ENCODE measurements at regions not wholly inside any gene's neighbourhood (a gene's known extent, or its start where the extent isn't known, plus 50 kb on each side); places are given as distances from the start of the nearest gene placed in this dataset.

DNA sequence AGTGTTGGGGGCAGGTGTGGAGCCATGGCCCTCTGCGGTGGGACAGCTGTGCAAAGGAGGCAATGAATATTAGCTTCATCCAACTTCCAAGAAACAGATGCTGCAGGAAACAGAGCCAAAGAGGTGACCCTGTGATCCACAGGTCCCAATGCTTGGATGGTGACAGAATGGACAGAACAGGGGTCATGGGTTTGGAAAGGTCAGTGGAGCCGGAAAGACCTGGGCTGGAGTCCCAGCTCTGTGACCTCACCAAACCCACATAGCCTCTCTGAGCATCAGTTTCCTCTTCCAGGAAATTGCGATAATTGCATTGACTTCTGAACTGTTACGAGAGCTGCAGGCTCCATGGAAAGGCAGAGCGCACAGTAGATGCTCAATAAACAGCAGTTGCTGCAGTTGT is 110.2 kb upstream of the GSC start:
- CTCF ChIA-PET, result no interaction called here
- no peak for DNase-seq (ENCODE audit: low read depth, low spot score)
- POLR2A ChIA-PET, result no interaction called here
- H3K4me3 ChIP-seq (ENCODE audit: low read depth, low read length), result no peak overlapping the region
- TF ChIP-seq CTCF (IDR thresholded peaks at IDR 0.05; ENCODE audit: insufficient read depth, low read length, missing control alignments), result no peak

DNA sequence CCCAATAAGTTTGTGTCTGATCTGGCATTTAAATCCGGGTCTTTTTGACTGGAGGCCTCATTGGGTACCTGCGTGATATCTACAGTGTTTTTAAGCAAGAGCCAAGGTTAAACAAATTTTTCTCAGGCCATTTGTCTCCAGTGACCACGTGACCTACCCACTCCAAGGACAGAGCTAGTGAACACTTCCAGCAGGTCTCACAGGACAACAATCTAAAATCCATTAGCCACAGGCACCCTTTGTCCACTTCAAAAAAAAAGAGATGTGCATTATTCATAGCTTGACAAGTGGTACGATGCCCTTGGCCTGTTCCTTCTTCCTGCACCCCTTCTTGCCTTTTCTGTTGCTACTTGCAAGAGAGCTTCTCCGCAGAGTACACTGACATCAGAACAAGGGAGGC is 109.6 kb upstream of the GSC start:
- CTCF ChIA-PET, result no interaction called here
- DNase-seq (ENCODE audit: low read depth, low spot score), result no peak

DNA sequence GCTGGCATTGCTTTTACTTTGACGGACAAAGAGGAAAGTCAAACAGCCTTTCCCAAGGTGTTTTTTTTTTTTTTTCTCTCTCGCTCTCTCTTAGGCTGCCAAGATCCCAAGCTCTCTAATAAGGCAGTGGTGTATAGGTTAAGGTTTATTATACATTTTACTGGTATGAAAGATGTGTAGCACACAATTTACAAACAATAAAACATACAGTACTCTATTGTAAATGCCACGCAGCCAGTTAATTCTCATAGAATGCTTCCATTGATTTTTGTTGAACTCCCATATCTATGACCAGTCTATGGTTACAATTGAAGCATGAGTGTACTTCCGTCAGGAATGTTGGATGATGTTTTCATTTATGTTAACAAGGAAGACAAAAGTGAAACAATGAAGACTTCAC is 106.4 kb upstream of the GSC start:
- no peak for DNase-seq (ENCODE audit: low read depth, low spot score)
- TF ChIP-seq CTCF (IDR thresholded peaks at IDR 0.05; ENCODE audit: insufficient read depth, low read length, missing control alignments), result no peak
- CTCF ChIA-PET, result no interaction called here
- POLR2A ChIA-PET, result no interaction called here
- H3K4me3 ChIP-seq (ENCODE audit: low read depth, low read length), result no peak overlapping the region

More for the DNA sequence above, 109.6 kb upstream of the GSC start:
- H3K4me3 ChIP-seq (ENCODE audit: low read depth, low read length), result no peak overlapping the region
- no peak for TF ChIP-seq CTCF (IDR thresholded peaks at IDR 0.05; ENCODE audit: insufficient read depth, low read length, missing control alignments)
- POLR2A ChIA-PET, result no interaction called here

- ChIA-PET POLR2A (no interaction called here), CTCF (no interaction called here)
- DNase-seq (ENCODE audit: low read depth, low spot score), result no peak
- no peak for TF ChIP-seq CTCF (IDR thresholded peaks at IDR 0.05; ENCODE audit: insufficient read depth, low read length, missing control alignments)
- H3K4me3 ChIP-seq (ENCODE audit: low read depth, low read length), result no peak overlapping the region
Observed at GRCh38 chr14:94875256-94875655, 105.3 kb upstream of the GSC start.

DNA sequence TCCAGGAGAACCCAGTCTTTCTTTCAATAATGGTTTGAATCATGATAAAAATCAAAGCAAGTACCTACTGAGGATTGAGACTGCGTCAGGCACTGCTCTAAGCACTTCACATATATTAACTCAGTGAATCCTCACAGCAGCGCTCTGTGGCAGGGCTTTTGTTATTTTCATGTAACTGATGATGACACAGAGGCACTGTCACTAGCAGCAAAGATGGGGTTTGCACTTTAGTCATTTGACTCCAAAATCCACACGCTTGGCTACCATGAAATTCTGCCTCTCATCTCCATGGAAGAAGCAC is 98.8 kb upstream of the GSC start:
- CTCF ChIA-PET, result no interaction called here
- DNase-seq (ENCODE audit: low read depth, low spot score), result no peak
- POLR2A ChIA-PET, result no interaction called here

GRCh38 chr14:94867946-94868771 is 98.2 kb upstream of the GSC start:
- ChIA-PET POLR2A (no interaction called here), CTCF (no interaction called here)
- TF ChIP-seq CTCF (IDR thresholded peaks at IDR 0.05; ENCODE audit: insufficient read depth, low read length, missing control alignments), result no peak
- DNase-seq (ENCODE audit: low read depth, low spot score), result no peak
- no peak overlapping the region for H3K4me3 ChIP-seq (ENCODE audit: low read depth, low read length)

More for the DNA sequence above, 98.8 kb upstream of the GSC start:
- H3K4me3 ChIP-seq (ENCODE audit: low read depth, low read length), result no peak overlapping the region
- TF ChIP-seq CTCF (IDR thresholded peaks at IDR 0.05; ENCODE audit: insufficient read depth, low read length, missing control alignments), result no peak
